ENCODE measurements at regions not wholly inside any gene's neighbourhood (a gene's known extent, or its start where the extent isn't known, plus 50 kb on each side); places are given as distances from the start of the nearest gene placed in this dataset.

GRCh38 chr13:111597191-111597611, 276.8 kb downstream of the TEX29 start:
- Histone ChIP-seq H3K27me3 (replicated peaks; ENCODE audit: insufficient read depth, low read depth, low read length, poor library complexity) (peaks cover 34% of the 10 kb centered on the region), H3K9me3 (ENCODE audit: low read depth, low read length, poor library complexity, severe bottlenecking) (no peaks in the 10 kb centered on the region), H3K4me3 (ENCODE audit: low read depth, low read length, poor library complexity, severe bottlenecking) (no peak overlapping the region), H3K36me3 (ENCODE audit: insufficient read depth, low read length, poor library complexity, severe bottlenecking) (no peaks in the 10 kb centered on the region), H3K27ac (ENCODE audit: low read depth, low read length, poor library complexity, severe bottlenecking) (no peak overlapping the region), H3K4me1 (ENCODE audit: insufficient read depth, low read length, poor library complexity, severe bottlenecking) (no peaks in the 10 kb centered on the region)
- intact Hi-C loops (cut with micrococcal nuclease; ENCODE audit: unreplicated experiment) = no loop called here
- no peak for DNase-seq (ENCODE audit: low spot score)
- no TSS peak for BruUV-seq (replicated peaks)
- CTCF ChIA-PET = no interaction called here
- POLR2A ChIA-PET (ENCODE audit: low non-redundant PET) = no interaction called here
- TF ChIP-seq EZH2 (IDR thresholded peaks at IDR 0.05; ENCODE audit: borderline replicate concordance, low read depth, low read length, poor library complexity, severe bottlenecking) = no peak

DNA sequence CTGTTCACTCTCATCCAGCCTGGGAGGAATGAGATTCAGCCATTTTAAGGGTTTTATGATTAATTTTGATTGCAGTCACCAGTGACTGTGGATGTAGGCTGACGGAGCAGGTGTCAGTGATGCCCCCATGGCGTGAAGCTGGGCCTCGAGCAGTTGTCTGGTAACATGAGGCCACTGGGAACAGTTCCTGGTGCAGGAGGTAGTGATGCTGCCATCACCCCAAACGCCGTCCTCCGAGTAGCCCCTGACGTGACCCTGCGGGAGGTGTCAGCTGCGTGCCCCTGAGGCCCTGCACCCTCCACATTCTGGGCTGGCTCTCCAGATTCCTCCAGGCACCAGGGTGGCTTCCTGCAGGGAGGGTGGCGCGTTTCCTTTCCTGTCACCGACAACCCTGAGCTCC, 277.2 kb downstream of the TEX29 start:
- Histone ChIP-seq H3K27me3 (replicated peaks; ENCODE audit: insufficient read depth, low read depth, low read length, poor library complexity) (peaks cover 37% of the 10 kb centered on the region), H3K9me3 (ENCODE audit: low read depth, low read length, poor library complexity, severe bottlenecking) (no peaks in the 10 kb centered on the region), H3K36me3 (ENCODE audit: insufficient read depth, low read length, poor library complexity, severe bottlenecking) (no peaks in the 10 kb centered on the region), H3K4me1 (ENCODE audit: insufficient read depth, low read length, poor library complexity, severe bottlenecking) (no peaks in the 10 kb centered on the region), H3K4me3 (ENCODE audit: low read depth, low read length, poor library complexity, severe bottlenecking) (no peak overlapping the region), H3K27ac (ENCODE audit: low read depth, low read length, poor library complexity, severe bottlenecking) (no peak overlapping the region)
- BruUV-seq (replicated peaks) = no TSS peak
- intact Hi-C loops (cut with micrococcal nuclease; ENCODE audit: unreplicated experiment) = no loop called here
- ChIA-PET POLR2A (ENCODE audit: low non-redundant PET) (no interaction called here), CTCF (no interaction called here)
- no peak for DNase-seq (ENCODE audit: low spot score)
- TF ChIP-seq, protein P1, sequence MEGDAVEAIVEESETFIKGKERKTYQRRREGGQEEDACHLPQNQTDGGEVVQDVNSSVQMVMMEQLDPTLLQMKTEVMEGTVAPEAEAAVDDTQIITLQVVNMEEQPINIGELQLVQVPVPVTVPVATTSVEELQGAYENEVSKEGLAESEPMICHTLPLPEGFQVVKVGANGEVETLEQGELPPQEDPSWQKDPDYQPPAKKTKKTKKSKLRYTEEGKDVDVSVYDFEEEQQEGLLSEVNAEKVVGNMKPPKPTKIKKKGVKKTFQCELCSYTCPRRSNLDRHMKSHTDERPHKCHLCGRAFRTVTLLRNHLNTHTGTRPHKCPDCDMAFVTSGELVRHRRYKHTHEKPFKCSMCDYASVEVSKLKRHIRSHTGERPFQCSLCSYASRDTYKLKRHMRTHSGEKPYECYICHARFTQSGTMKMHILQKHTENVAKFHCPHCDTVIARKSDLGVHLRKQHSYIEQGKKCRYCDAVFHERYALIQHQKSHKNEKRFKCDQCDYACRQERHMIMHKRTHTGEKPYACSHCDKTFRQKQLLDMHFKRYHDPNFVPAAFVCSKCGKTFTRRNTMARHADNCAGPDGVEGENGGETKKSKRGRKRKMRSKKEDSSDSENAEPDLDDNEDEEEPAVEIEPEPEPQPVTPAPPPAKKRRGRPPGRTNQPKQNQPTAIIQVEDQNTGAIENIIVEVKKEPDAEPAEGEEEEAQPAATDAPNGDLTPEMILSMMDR (conservative IDR thresholded peaks at IDR 0.05; ENCODE audit: low read depth, low read length) = no peak
- TF ChIP-seq EZH2 (IDR thresholded peaks at IDR 0.05; ENCODE audit: borderline replicate concordance, low read depth, low read length, poor library complexity, severe bottlenecking) = no peak

GRCh38 chr13:111598747-111599146, 278.3 kb downstream of the TEX29 start:
- H3K4me3 ChIP-seq (ENCODE audit: low read depth, low read length, poor library complexity, severe bottlenecking) = no peak overlapping the region
- intact Hi-C loops (cut with micrococcal nuclease; ENCODE audit: unreplicated experiment) = no loop called here
- H3K4me1 ChIP-seq (ENCODE audit: insufficient read depth, low read length, poor library complexity, severe bottlenecking) = no peaks in the 10 kb centered on the region
- no TSS peak for BruUV-seq (replicated peaks)
- no peak for TF ChIP-seq EZH2 (IDR thresholded peaks at IDR 0.05; ENCODE audit: borderline replicate concordance, low read depth, low read length, poor library complexity, severe bottlenecking)
- TF ChIP-seq, protein P1 (conservative IDR thresholded peaks at IDR 0.05; ENCODE audit: low read depth, low read length) = no peak
- H3K27ac ChIP-seq (ENCODE audit: low read depth, low read length, poor library complexity, severe bottlenecking) = no peak overlapping the region
- DNase-seq (ENCODE audit: low spot score) = no peak
- CTCF ChIA-PET = no interaction called here
- POLR2A ChIA-PET (ENCODE audit: low non-redundant PET) = no interaction called here
- no peaks in the 10 kb centered on the region for H3K36me3 ChIP-seq (ENCODE audit: insufficient read depth, low read length, poor library complexity, severe bottlenecking)
- no peaks in the 10 kb centered on the region for H3K9me3 ChIP-seq (ENCODE audit: low read depth, low read length, poor library complexity, severe bottlenecking)
- H3K27me3 ChIP-seq (replicated peaks; ENCODE audit: insufficient read depth, low read depth, low read length, poor library complexity) = peaks cover 49% of the 10 kb centered on the region

DNA sequence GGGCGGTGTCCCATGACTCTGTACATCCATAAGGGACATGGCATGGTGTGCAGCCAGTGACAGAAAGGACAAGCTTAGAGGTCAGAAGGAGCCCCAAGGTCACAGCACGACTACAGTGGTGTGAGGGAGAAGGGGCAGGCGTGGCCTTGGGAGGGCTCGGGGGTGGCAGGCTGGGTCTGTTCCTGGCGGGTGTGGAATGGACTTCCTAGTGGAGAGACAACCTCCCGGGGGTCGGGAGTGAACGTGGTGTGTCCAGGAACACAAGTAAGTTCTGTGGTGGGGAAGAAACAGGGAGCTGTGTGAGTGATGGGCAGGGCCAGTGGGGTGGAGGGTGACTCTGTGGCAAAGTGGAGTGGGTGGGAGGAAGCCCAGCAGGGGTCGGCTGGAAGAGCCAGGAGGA, 279.3 kb downstream of the TEX29 start:
- peaks cover 49% of the 10 kb centered on the region for H3K27me3 ChIP-seq (replicated peaks; ENCODE audit: insufficient read depth, low read depth, low read length, poor library complexity)
- intact Hi-C loops (cut with micrococcal nuclease; ENCODE audit: unreplicated experiment) = no loop called here
- H3K4me1 ChIP-seq (ENCODE audit: insufficient read depth, low read length, poor library complexity, severe bottlenecking) = no peaks in the 10 kb centered on the region
- CTCF ChIA-PET = no interaction called here
- no peak for TF ChIP-seq EZH2 (IDR thresholded peaks at IDR 0.05; ENCODE audit: borderline replicate concordance, low read depth, low read length, poor library complexity, severe bottlenecking)
- TF ChIP-seq, protein P1 (conservative IDR thresholded peaks at IDR 0.05; ENCODE audit: low read depth, low read length) = no peak
- DNase-seq (ENCODE audit: low spot score) = no peak
- POLR2A ChIA-PET (ENCODE audit: low non-redundant PET) = no interaction called here
- no peak overlapping the region for H3K4me3 ChIP-seq (ENCODE audit: low read depth, low read length, poor library complexity, severe bottlenecking)
- no peaks in the 10 kb centered on the region for H3K9me3 ChIP-seq (ENCODE audit: low read depth, low read length, poor library complexity, severe bottlenecking)
- H3K27ac ChIP-seq (ENCODE audit: low read depth, low read length, poor library complexity, severe bottlenecking) = no peak overlapping the region
- no TSS peak for BruUV-seq (replicated peaks)
- H3K36me3 ChIP-seq (ENCODE audit: insufficient read depth, low read length, poor library complexity, severe bottlenecking) = no peaks in the 10 kb centered on the region
